AG04449 (cell line): ENCODE measurements at regions not wholly inside any gene's neighbourhood (a gene's known extent, or its start where the extent isn't known, plus 50 kb on each side); places are given as distances from the start of the nearest gene placed in this dataset.

Experiments used
- CTCF ChIA-PET: fragments of 350-600 bp; formaldehyde crosslinking; extraction: SDS; loops from one replicate; lab custom pipeline; 2021; ENCODE audit warnings: antibody characterized with exemption; lab: Yijun Ruan, JAX
- POLR2A ChIA-PET: fragments of 400-600, 350-600 bp; formaldehyde crosslinking; extraction: SDS; loops from one replicate; lab custom pipeline; 2020; ENCODE audit warnings: antibody characterized with exemption, inconsistent platforms; lab: Yijun Ruan, JAX
- DNase-seq: peaks from one replicate; pipeline ENCODE4 v3.0.0-alpha.2; 2010; ENCODE audit warnings: low read depth, low spot score
- H3K4me3 ChIP-seq: 2 replicates; pipeline ENCODE4 v1.5.1; 2011; ENCODE audit warnings: low read depth, mild to moderate bottlenecking, control low read depth, low read length
- CTCF ChIP-seq: IDR thresholded peaks from one replicate; pipeline ENCODE4 v1.5.1; 2011; ENCODE audit warnings: mild to moderate bottlenecking, moderate library complexity, low read length, control low read depth, inconsistent platforms; ENCODE audit not compliant: insufficient read depth; ENCODE audit errors: missing control alignments

- TF ChIP-seq CTCF: no peak
- ChIA-PET POLR2A (no interaction called here), CTCF (interaction anchor here (1.0 kb wide), 1 partner anchor 35 kb away, joined by 3 read pairs; no protein-coding TSS in a partner anchor)
- no peak for DNase-seq
- peak overlapping the region; percentile 61 for H3K4me3 ChIP-seq
These were observed 104.4 kb downstream of the LEPR start for GRCh38 chr1:65524931-65525265.

GRCh38 chr1:65525266-65526048 lies 105.0 kb downstream of the LEPR start:
- DNase-seq: no peak
- ChIA-PET CTCF (interaction anchor here (1.0 kb wide), 1 partner anchor 36 kb away, joined by 3 read pairs; no protein-coding TSS in a partner anchor), POLR2A (no interaction called here)
- H3K4me3 ChIP-seq: peak overlapping the region; percentile 61
- TF ChIP-seq CTCF: no peak

- TF ChIP-seq CTCF: no peak
- H3K4me3 ChIP-seq: peak overlapping the region; percentile 61
- ChIA-PET POLR2A (no interaction called here), CTCF (no interaction called here)
- no peak for DNase-seq
These were observed 105.6 kb downstream of the LEPR start for GRCh38 chr1:65526049-65526556.

- TF ChIP-seq CTCF: no peak
- ChIA-PET POLR2A (no interaction called here), CTCF (no interaction called here)
- peak overlapping the region; percentile 25 for H3K4me3 ChIP-seq
- DNase-seq: peak; percentile 46
These were observed 106.7 kb downstream of the LEPR start for GRCh38 chr1:65527190-65527589.

- TF ChIP-seq CTCF: peak; percentile 3
- peak overlapping the region; percentile 25 for H3K4me3 ChIP-seq
- CTCF ChIA-PET: no interaction called here
- POLR2A ChIA-PET: no interaction called here
- no peak for DNase-seq
These were observed 107.4 kb downstream of the LEPR start for GRCh38 chr1:65527707-65528503.
